Keratinocyte (primary cell): ENCODE measurements at regions not wholly inside any gene's neighbourhood (a gene's known extent, or its start where the extent isn't known, plus 50 kb on each side); places are given as distances from the start of the nearest gene placed in this dataset.
"Not testable (repeated sequence)": the region's sequence is repeated elsewhere in the genome, so short reads cannot be mapped to it uniquely, and the experiment has no call there.

Experiments
- DNase-seq: peaks from one replicate; pipeline ENCODE4 v3.0.0-alpha.2; 2011; ENCODE audit warnings: low read depth, missing footprints, low spot score
- FAIRE-seq: peaks from 2 replicates; lab custom pipeline; 2011; peaks lifted over from hg19 to GRCh38; lab: Jason Lieb, UNC
- H2AFZ ChIP-seq: 2 replicates; pipeline ENCODE4 v1.6.0; 2012; ENCODE audit warnings: low read length, control low read depth, inconsistent platforms; ENCODE audit not compliant: control insufficient read depth
- H3K27ac ChIP-seq: 2 replicates; pipeline ENCODE4 v1.5.1; 2011; ENCODE audit warnings: low read length; ENCODE audit not compliant: control insufficient read depth, insufficient read depth
- H3K27me3 ChIP-seq: 3 replicates; pipeline ENCODE4 v1.6.0; 2011; ENCODE audit warnings: low read length; ENCODE audit not compliant: control insufficient read depth, insufficient read depth; ENCODE audit errors: extremely low read depth
- H3K36me3 ChIP-seq, 2 experiments: 2 replicates in 1 of 2; 3 replicates in 1 of 2; pipeline ENCODE4 v1.5.1; 2011; ENCODE audit warnings: low read length in 2 of 2, mild to moderate bottlenecking in 1 of 2; ENCODE audit not compliant: control insufficient read depth in 2 of 2, insufficient read depth in 2 of 2; ENCODE audit errors: extremely low read depth in 1 of 2
- H3K4me1 ChIP-seq: 3 replicates; pipeline ENCODE4 v1.5.1; 2011; ENCODE audit warnings: low read length; ENCODE audit not compliant: control insufficient read depth, insufficient read depth; ENCODE audit errors: extremely low read depth
- H3K4me2 ChIP-seq: 3 replicates; pipeline ENCODE4 v1.6.0; 2011; ENCODE audit warnings: low read depth, low read length; ENCODE audit not compliant: control insufficient read depth, insufficient read depth; ENCODE audit errors: extremely low read depth
- H3K4me3 ChIP-seq, 3 experiments: fragments of 200-600 bp in 1 of 3; sonication (generic) in 1 of 3; 2 replicates in 2 of 3; 3 replicates in 1 of 3; pipeline ENCODE4 v1.5.1; 2011 to 2016; ENCODE audit warnings: low read length in 3 of 3, mild to moderate bottlenecking in 3 of 3, control low read depth in 2 of 3, inconsistent platforms in 1 of 3, low read depth in 1 of 3, mixed read lengths in 1 of 3, mixed run types in 1 of 3, moderate library complexity in 1 of 3; ENCODE audit not compliant: control insufficient read depth in 2 of 3, insufficient read depth in 2 of 3; ENCODE audit errors: extremely low read depth in 1 of 3
- H3K79me2 ChIP-seq: 2 replicates; pipeline ENCODE4 v1.6.0; 2012; ENCODE audit warnings: low read length; ENCODE audit not compliant: control insufficient read depth, insufficient read depth
- H3K9ac ChIP-seq: 3 replicates; pipeline ENCODE4 v1.6.0; 2011; ENCODE audit warnings: low read length; ENCODE audit not compliant: control insufficient read depth, insufficient read depth; ENCODE audit errors: extremely low read depth
- H3K9me1 ChIP-seq: 3 replicates; pipeline ENCODE4 v1.6.0; 2011; ENCODE audit warnings: low read length; ENCODE audit not compliant: control insufficient read depth, insufficient read depth; ENCODE audit errors: extremely low read depth
- H3K9me3 ChIP-seq: 2 replicates; pipeline ENCODE4 v1.5.1; 2012; ENCODE audit warnings: low read depth, low read length; ENCODE audit not compliant: control insufficient read depth
- H4K20me1 ChIP-seq: 3 replicates; pipeline ENCODE4 v1.6.0; 2011; ENCODE audit warnings: low read length; ENCODE audit not compliant: control insufficient read depth, insufficient read depth; ENCODE audit errors: extremely low read depth
- CTCF ChIP-seq, 3 experiments: IDR thresholded peaks in 1 of 3; conservative IDR thresholded peaks in 1 of 3; optimal IDR thresholded peaks in 1 of 3; 2 replicates in 2 of 3; 3 replicates in 1 of 3; pipeline versions ENCODE3 to v1.5.1; 2011; ENCODE audit warnings: low read length in 3 of 3, mild to moderate bottlenecking in 3 of 3, moderate library complexity in 2 of 3, control low read depth in 1 of 3, inconsistent platforms in 1 of 3; ENCODE audit not compliant: insufficient read depth in 2 of 3; ENCODE audit errors: extremely low read depth in 1 of 3
- EZH2 ChIP-seq: IDR thresholded peaks from one replicate; pipeline ENCODE4 v1.6.1; 2012; ENCODE audit warnings: inconsistent platforms, mild to moderate bottlenecking, low read length, moderate library complexity
- dilution Hi-C: fragments of 300-500 bp; cut with MboI; formaldehyde crosslinking; loops from one replicate; pipeline ENCODE4 v1.7.0; 2020; ENCODE audit warnings: low sequenced_read_pairs; ENCODE audit not compliant: extremely low pct_ligation_motif_present

- H3K4me2 ChIP-seq, H3K4me1 ChIP-seq, H4K20me1 ChIP-seq, H2AFZ ChIP-seq, H3K9ac ChIP-seq, H3K9me3 ChIP-seq, H3K9me1 ChIP-seq, H3K36me3 ChIP-seq, H3K27ac ChIP-seq, H3K4me3 ChIP-seq, FAIRE-seq, dilution Hi-C loops, H3K79me2 ChIP-seq, DNase-seq, H3K27me3 ChIP-seq: not testable (repeated sequence)
Measured at GRCh38 chr21:17299576-17299975, 213.3 kb upstream of the CXADR start.

GRCh38 chr21:17327715-17328114, 185.1 kb upstream of the CXADR start:
- DNase-seq, H3K79me2 ChIP-seq, H3K4me2 ChIP-seq, H3K9me3 ChIP-seq, H3K9me1 ChIP-seq, FAIRE-seq, dilution Hi-C loops, H3K4me3 ChIP-seq, H3K9ac ChIP-seq, H3K27ac ChIP-seq, H3K4me1 ChIP-seq, H2AFZ ChIP-seq, H3K36me3 ChIP-seq, H3K27me3 ChIP-seq, H4K20me1 ChIP-seq: not testable (repeated sequence)

GRCh38 chr21:17334484-17334883, 178.4 kb upstream of the CXADR start:
- FAIRE-seq = no peak

More at GRCh38 chr21:17334484-17334883, 178.4 kb upstream of the CXADR start:
- dilution Hi-C loops = no loop called here
- Histone ChIP-seq H3K27me3 (no peaks in the 10 kb centered on the region), H3K9ac (no peak overlapping the region), H4K20me1 (no peaks in the 10 kb centered on the region), H3K9me1 (no peaks in the 10 kb centered on the region), H3K79me2 (no peaks in the 10 kb centered on the region), H3K4me1 (no peaks in the 10 kb centered on the region), H3K36me3 (no peaks in the 10 kb centered on the region), H3K27ac (no peak overlapping the region), H3K9me3 (no peaks in the 10 kb centered on the region), H3K4me2 (no peak overlapping the region), H3K4me3 (no peak overlapping the region), H2AFZ (no peak overlapping the region)
- no peak for TF ChIP-seq EZH2
- no peak for TF ChIP-seq CTCF (optimal IDR thresholded peaks at IDR 0.05 in 1 of 3, IDR thresholded peaks at IDR 0.05 in 1 of 3, conservative IDR thresholded peaks at IDR 0.05 in 1 of 3; ENCODE audit: extremely low read depth in 1 of 3, insufficient read depth in 2 of 3, low read length in 3 of 3)
- no peak for DNase-seq
